SK-N-SH (cell line): ENCODE measurements at regions not wholly inside any gene's neighbourhood (a gene's known extent, or its start where the extent isn't known, plus 50 kb on each side); places are given as distances from the start of the nearest gene placed in this dataset.

ENCODE experiments used
- CTCF ChIA-PET: fragments of 300-600, 350-600 bp; formaldehyde crosslinking; extraction: SDS; loops from one replicate; lab custom pipeline; 2021; lab: Yijun Ruan, JAX
- POLR2A ChIA-PET: fragments of 350-600 bp; sonication (Branson Sonifier 250); formaldehyde crosslinking; extraction: SDS; loops from one replicate; lab custom pipeline; 2020; ENCODE audit warnings: antibody characterized with exemption, inconsistent platforms; lab: Yijun Ruan, JAX
- DNase-seq: peaks from one replicate; pipeline ENCODE4 v3.0.0; 2012
- H2AFZ ChIP-seq: fragments of 200-600 bp; sonication (generic); 2 replicates; pipeline ENCODE4 v1.8.1; 2016; ENCODE audit warnings: antibody characterized with exemption, mild to moderate bottlenecking, low read depth
- H3F3A ChIP-seq: fragments of 200-600 bp; sonication (generic); replicated peaks from 2 replicates; pipeline ENCODE3; 2016; ENCODE audit warnings: antibody characterized with exemption, mild to moderate bottlenecking; ENCODE audit not compliant: insufficient read depth
- H3K27ac ChIP-seq, 2 experiments: fragments of 200-500 bp in 1 of 2; fragments of 200-600 bp in 1 of 2; sonication (Bioruptor generic) in 1 of 2; sonication (generic), shearing (Covaris generic) in 1 of 2; 2 replicates each; pipeline versions ENCODE4 v1.5.1 to v1.6.1; 2014 to 2016; ENCODE audit warnings: low read depth in 2 of 2, inconsistent platforms in 1 of 2, low read length in 1 of 2, mild to moderate bottlenecking in 1 of 2, mixed read lengths in 1 of 2
- H3K27me3 ChIP-seq: fragments of 200-600 bp; sonication (generic), shearing (Covaris generic); 2 replicates; pipeline ENCODE4 v1.6.1; 2016; ENCODE audit warnings: mixed run types; ENCODE audit not compliant: insufficient read depth
- H3K36me3 ChIP-seq, 2 experiments: fragments of 200-500 bp in 1 of 2; fragments of 200-600 bp in 1 of 2; sonication (Bioruptor generic) in 1 of 2; sonication (generic) in 1 of 2; replicated peaks in 1 of 2; 2 replicates each; pipeline versions ENCODE3 to v1.5.1; 2014 to 2016; ENCODE audit warnings: low read length in 1 of 2, mild to moderate bottlenecking in 1 of 2; ENCODE audit not compliant: insufficient read depth in 2 of 2, control insufficient read depth in 1 of 2
- H3K4me1 ChIP-seq, 2 experiments: fragments of 200-500 bp in 1 of 2; fragments of 200-600 bp in 1 of 2; sonication (Bioruptor generic) in 1 of 2; sonication (generic), shearing (Covaris generic) in 1 of 2; 2 replicates each; pipeline versions ENCODE4 v1.5.1 to v1.6.1; 2014 to 2016; ENCODE audit warnings: low read depth in 1 of 2, low read length in 1 of 2, mixed run types in 1 of 2; ENCODE audit not compliant: insufficient read depth in 2 of 2, control insufficient read depth in 1 of 2
- H3K4me2 ChIP-seq: fragments of 200-600 bp; sonication (generic), shearing (Covaris generic); 2 replicates; pipeline ENCODE4 v1.6.1; 2017; ENCODE audit warnings: mixed run types
- H3K4me3 ChIP-seq, 2 experiments: fragments of 200-500 bp in 1 of 2; fragments of 200-600 bp in 1 of 2; sonication (Bioruptor generic) in 1 of 2; sonication (generic), shearing (Covaris generic) in 1 of 2; 2 replicates each; pipeline versions ENCODE4 v1.5.1 to v1.8.1; 2014 to 2016; ENCODE audit warnings: low read depth in 2 of 2, inconsistent platforms in 1 of 2, low read length in 1 of 2, mild to moderate bottlenecking in 1 of 2, mixed read lengths in 1 of 2, moderate library complexity in 1 of 2
- H3K79me2 ChIP-seq: fragments of 200-600 bp; sonication (generic); 2 replicates; pipeline ENCODE4 v1.8.1; 2017; ENCODE audit warnings: mild to moderate bottlenecking; ENCODE audit not compliant: insufficient read depth
- H3K9ac ChIP-seq: fragments of 200-600 bp; sonication (generic); 2 replicates; pipeline ENCODE4 v1.6.1; 2017; ENCODE audit warnings: mixed run types
- H3K9me2 ChIP-seq: fragments of 200-600 bp; sonication (generic); 2 replicates; pipeline ENCODE4 v1.6.1; 2017; ENCODE audit warnings: mixed run types
- H3K9me3 ChIP-seq: fragments of 200-600 bp; sonication (generic); 2 replicates; pipeline ENCODE4 v1.6.1; 2017; ENCODE audit warnings: mixed run types, mild to moderate bottlenecking, moderate library complexity
- H4K20me1 ChIP-seq: fragments of 200-600 bp; sonication (generic); 2 replicates; pipeline ENCODE4 v1.6.1; 2017; ENCODE audit warnings: mild to moderate bottlenecking, mixed run types; ENCODE audit not compliant: insufficient read depth
- EZH2phosphoT487 ChIP-seq: fragments of 200-600 bp; sonication (generic); IDR thresholded peaks from 2 replicates; pipeline ENCODE4 v1.6.1; 2017; ENCODE audit warnings: low read depth, mixed run types, mild to moderate bottlenecking, antibody characterized with exemption, moderate library complexity, borderline replicate concordance
- FOXM1 ChIP-seq: IDR thresholded peaks from 2 replicates; pipeline ENCODE4 v1.4.0; 2012; ENCODE audit warnings: low read depth, mild to moderate bottlenecking
- GATA2 ChIP-seq: sonication (generic); formaldehyde crosslinking; IDR thresholded peaks from 2 replicates; pipeline ENCODE4 v1.5.0; 2020; ENCODE audit warnings: mild to moderate bottlenecking, missing genetic modification reagents
- IRF3 ChIP-seq: fragments of 150-350 bp; IDR thresholded peaks from 2 replicates; pipeline ENCODE4 v1.6.1; 2016; ENCODE audit warnings: mild to moderate bottlenecking, low read depth, low read length
- NFIC ChIP-seq: IDR thresholded peaks from 2 replicates; pipeline ENCODE4 v1.4.0; 2012; ENCODE audit warnings: borderline replicate concordance
- RAD21 ChIP-seq: IDR thresholded peaks from 2 replicates; pipeline ENCODE4 v1.6.1; 2012; ENCODE audit warnings: mild to moderate bottlenecking, low read length
- RFX5 ChIP-seq: IDR thresholded peaks from 2 replicates; pipeline ENCODE4 v1.6.1; 2012; ENCODE audit warnings: mild to moderate bottlenecking, improper control_type of control experiment, low read length
- RXRA ChIP-seq: IDR thresholded peaks from 2 replicates; pipeline ENCODE4 v1.4.0; 2012; ENCODE audit warnings: low read depth, mild to moderate bottlenecking, borderline replicate concordance
- SMC3 ChIP-seq: IDR thresholded peaks from 2 replicates; pipeline ENCODE4 v1.6.1; 2012; ENCODE audit warnings: low read depth, low read length, improper control_type of control experiment
- TAF1 ChIP-seq: IDR thresholded peaks from 2 replicates; pipeline ENCODE4 v1.6.1; 2012; ENCODE audit warnings: low read depth, mild to moderate bottlenecking, low read length, moderate library complexity, borderline replicate concordance
- TEAD4 ChIP-seq: IDR thresholded peaks from 2 replicates; pipeline ENCODE4 v1.4.0; 2012; ENCODE audit warnings: mild to moderate bottlenecking, borderline replicate concordance; ENCODE audit not compliant: insufficient read depth
- YY1 ChIP-seq: IDR thresholded peaks from 2 replicates; pipeline ENCODE4 v1.4.0; 2012; ENCODE audit warnings: low read depth, mild to moderate bottlenecking
- WGBS: methylation state at CpG from one replicate; pipeline ENCODE4 v1.1.6; 2017; ENCODE audit warnings: low lambda C conversion rate; 5-methylcytosine and 5-hydroxymethylcytosine counted together
- TF ChIP-seq, protein P1 (sequence below): IDR thresholded peaks from 2 replicates; pipeline ENCODE4 v1.4.0; 2012; ENCODE audit warnings: low read depth
- TF ChIP-seq, protein P2 (sequence below): IDR thresholded peaks from 2 replicates; pipeline ENCODE4 v1.6.1; 2012; ENCODE audit warnings: mild to moderate bottlenecking, low read depth, low read length, moderate library complexity

DNA sequence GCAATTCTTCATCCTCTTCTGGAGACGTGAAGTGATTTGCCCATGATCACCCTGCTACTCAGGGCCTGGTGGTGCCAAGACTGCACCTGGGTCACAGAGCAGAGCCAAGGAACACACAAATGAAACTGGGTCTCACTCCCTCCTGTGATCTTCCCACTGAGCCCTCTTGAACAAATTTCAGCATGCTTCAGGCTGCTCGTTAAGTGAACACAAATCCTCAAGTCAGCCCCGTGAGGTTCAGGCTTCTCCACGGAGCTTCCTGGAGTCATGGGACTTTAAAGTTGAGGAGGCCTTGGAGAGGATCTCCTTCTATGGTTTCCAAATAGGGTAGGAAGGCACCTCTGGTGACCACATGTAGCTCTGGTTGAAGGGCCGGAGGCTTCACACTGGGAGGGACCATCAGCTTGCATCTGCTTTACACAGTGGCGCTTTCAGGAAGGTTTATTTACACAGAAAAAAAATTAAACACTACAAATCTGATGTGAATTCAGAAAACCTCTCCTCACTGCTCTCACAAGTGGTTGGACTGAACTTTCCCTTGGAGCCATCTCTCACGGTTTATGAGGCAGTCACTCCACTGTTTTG is 255.4 kb downstream of the LOXHD1 start (continued):
- TF ChIP-seq NFIC (no peak), TAF1 (no peak), GATA2 (CRISPR knock-in tag) (no peak), IRF3 (no peak)
- TF ChIP-seq, protein P1, sequence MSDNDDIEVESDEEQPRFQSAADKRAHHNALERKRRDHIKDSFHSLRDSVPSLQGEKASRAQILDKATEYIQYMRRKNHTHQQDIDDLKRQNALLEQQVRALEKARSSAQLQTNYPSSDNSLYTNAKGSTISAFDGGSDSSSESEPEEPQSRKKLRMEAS: no peak

DNA sequence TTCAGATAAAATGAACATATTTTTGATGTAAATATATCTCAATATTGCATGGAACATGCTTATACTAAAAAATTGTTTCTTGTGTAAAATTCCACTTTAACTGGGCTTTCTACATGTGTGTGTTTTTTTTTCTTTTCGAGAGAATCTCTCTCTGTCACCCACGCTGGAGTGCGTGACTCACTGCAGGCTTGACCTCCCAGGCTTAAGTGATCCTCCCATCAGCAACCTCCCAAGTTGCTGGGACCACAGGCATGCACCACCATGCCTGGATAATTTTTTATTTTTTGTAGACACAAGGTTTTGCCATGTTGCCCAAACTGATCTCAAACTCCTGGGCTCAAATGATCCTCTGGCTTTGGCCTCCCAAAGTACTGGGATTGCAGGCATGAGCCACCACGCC is 254.6 kb downstream of the LOXHD1 start:
- Histone ChIP-seq H3K4me3 (no peak overlapping the region), H3K9ac (no peak overlapping the region), H3K36me3 (no peaks in the 10 kb centered on the region), H3K79me2 (no peaks in the 10 kb centered on the region), H3F3A (no peaks in the 10 kb centered on the region), H3K9me3 (no peaks in the 10 kb centered on the region), H3K4me2 (no peak overlapping the region), H3K27ac (no peak overlapping the region; a peak in 1 of 4 replicates), H3K4me1 (peaks cover 0 to 31% of the 10 kb centered on the region in 2 experiments; a peak in 1 of 4 replicates), H4K20me1 (no peaks in the 10 kb centered on the region), H3K9me2 (no peaks in the 10 kb centered on the region), H2AFZ (no peak overlapping the region), H3K27me3 (no peaks in the 10 kb centered on the region)
- 69% methylated on average over 4 of the region's 4 CpGs for WGBS
- TF ChIP-seq RFX5 (no peak), EZH2phosphoT487 (no peak), SMC3 (no peak), RXRA (no peak), RAD21 (no peak), TEAD4 (no peak), GATA2 (CRISPR knock-in tag) (no peak), FOXM1 (no peak), YY1 (no peak)
- TF ChIP-seq, protein P2, sequence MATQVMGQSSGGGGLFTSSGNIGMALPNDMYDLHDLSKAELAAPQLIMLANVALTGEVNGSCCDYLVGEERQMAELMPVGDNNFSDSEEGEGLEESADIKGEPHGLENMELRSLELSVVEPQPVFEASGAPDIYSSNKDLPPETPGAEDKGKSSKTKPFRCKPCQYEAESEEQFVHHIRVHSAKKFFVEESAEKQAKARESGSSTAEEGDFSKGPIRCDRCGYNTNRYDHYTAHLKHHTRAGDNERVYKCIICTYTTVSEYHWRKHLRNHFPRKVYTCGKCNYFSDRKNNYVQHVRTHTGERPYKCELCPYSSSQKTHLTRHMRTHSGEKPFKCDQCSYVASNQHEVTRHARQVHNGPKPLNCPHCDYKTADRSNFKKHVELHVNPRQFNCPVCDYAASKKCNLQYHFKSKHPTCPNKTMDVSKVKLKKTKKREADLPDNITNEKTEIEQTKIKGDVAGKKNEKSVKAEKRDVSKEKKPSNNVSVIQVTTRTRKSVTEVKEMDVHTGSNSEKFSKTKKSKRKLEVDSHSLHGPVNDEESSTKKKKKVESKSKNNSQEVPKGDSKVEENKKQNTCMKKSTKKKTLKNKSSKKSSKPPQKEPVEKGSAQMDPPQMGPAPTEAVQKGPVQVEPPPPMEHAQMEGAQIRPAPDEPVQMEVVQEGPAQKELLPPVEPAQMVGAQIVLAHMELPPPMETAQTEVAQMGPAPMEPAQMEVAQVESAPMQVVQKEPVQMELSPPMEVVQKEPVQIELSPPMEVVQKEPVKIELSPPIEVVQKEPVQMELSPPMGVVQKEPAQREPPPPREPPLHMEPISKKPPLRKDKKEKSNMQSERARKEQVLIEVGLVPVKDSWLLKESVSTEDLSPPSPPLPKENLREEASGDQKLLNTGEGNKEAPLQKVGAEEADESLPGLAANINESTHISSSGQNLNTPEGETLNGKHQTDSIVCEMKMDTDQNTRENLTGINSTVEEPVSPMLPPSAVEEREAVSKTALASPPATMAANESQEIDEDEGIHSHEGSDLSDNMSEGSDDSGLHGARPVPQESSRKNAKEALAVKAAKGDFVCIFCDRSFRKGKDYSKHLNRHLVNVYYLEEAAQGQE: no peak
- ChIA-PET POLR2A (no interaction called here), CTCF (interaction anchor here (1.4 to 1.9 kb wide), 3 partner anchors 8 to 255 kb away, joined by 4 to 6 read pairs (median 5); no protein-coding TSS in a partner anchor)
- no peak for DNase-seq
